Hepatocyte (in vitro differentiated cells): ENCODE measurements at regions not wholly inside any gene's neighbourhood (a gene's known extent, or its start where the extent isn't known, plus 50 kb on each side); places are given as distances from the start of the nearest gene placed in this dataset.

ENCODE experiments used
- DNase-seq: peaks from one replicate; pipeline ENCODE4 v3.0.0-alpha.2; 2016; ENCODE audit warnings: low spot score
- H2AFZ ChIP-seq: fragments of 200-600 bp; sonication (generic); 2 replicates; pipeline ENCODE4 v1.6.0; 2016; ENCODE audit warnings: antibody characterized with exemption, mild to moderate bottlenecking
- H3K27ac ChIP-seq: fragments of 200-600 bp; sonication (generic); 2 replicates; pipeline ENCODE4 v1.5.1; 2016; ENCODE audit warnings: mild to moderate bottlenecking
- H3K27me3 ChIP-seq: fragments of 200-600 bp; sonication (generic); 2 replicates; pipeline ENCODE4 v1.6.1; 2016
- H3K36me3 ChIP-seq: fragments of 200-600 bp; sonication (generic); replicated peaks from 2 replicates; pipeline ENCODE4 v1.5.1; 2016; ENCODE audit warnings: low read depth; ENCODE audit not compliant: insufficient read depth
- H3K4me1 ChIP-seq: fragments of 200-600 bp; sonication (generic); 2 replicates; pipeline ENCODE4 v1.5.1; 2016; ENCODE audit warnings: mild to moderate bottlenecking, moderate library complexity; ENCODE audit not compliant: insufficient read depth
- H3K4me2 ChIP-seq: fragments of 200-600 bp; sonication (generic); 2 replicates; pipeline ENCODE4 v1.6.0; 2016
- H3K4me3 ChIP-seq: fragments of 200-600 bp; sonication (generic); 2 replicates; pipeline ENCODE4 v1.5.1; 2016; ENCODE audit warnings: mild to moderate bottlenecking
- H3K79me2 ChIP-seq: fragments of 200-600 bp; sonication (generic); 2 replicates; pipeline ENCODE4 v1.6.0; 2017; ENCODE audit warnings: mild to moderate bottlenecking
- H3K9me2 ChIP-seq: fragments of 200-600 bp; sonication (generic); replicated peaks from 2 replicates; pipeline ENCODE4 v1.6.0; 2017; ENCODE audit warnings: mild to moderate bottlenecking; ENCODE audit not compliant: insufficient read depth
- H3K9me3 ChIP-seq: fragments of 200-600 bp; sonication (generic); 2 replicates; pipeline ENCODE4 v1.5.1; 2016; ENCODE audit warnings: low read depth, mild to moderate bottlenecking
- H4K20me1 ChIP-seq: fragments of 200-600 bp; sonication (generic); 2 replicates; pipeline ENCODE4 v1.6.0; 2016; ENCODE audit warnings: mild to moderate bottlenecking; ENCODE audit not compliant: insufficient read depth, poor library complexity, severe bottlenecking
- EZH2 ChIP-seq: fragments of 200-600 bp; sonication (generic); IDR thresholded peaks from 2 replicates; pipeline ENCODE4 v1.6.1; 2016; ENCODE audit warnings: antibody characterized with exemption, mild to moderate bottlenecking, borderline replicate concordance
- EZH2phosphoT487 ChIP-seq: fragments of 200-600 bp; sonication (generic); IDR thresholded peaks from one replicate; pipeline ENCODE4 v1.6.1; 2018; ENCODE audit warnings: antibody characterized with exemption, mild to moderate bottlenecking, low read depth, moderate library complexity; ENCODE audit not compliant: unreplicated experiment, severe bottlenecking
- WGBS: methylation state at CpG from one replicate; pipeline ENCODE4 v1.1.6; 2016; ENCODE audit warnings: low lambda C conversion rate; ENCODE audit errors: missing lambda C conversion rate; 5-methylcytosine and 5-hydroxymethylcytosine counted together
- TF ChIP-seq, protein P1 (sequence below): fragments of 200-600 bp; sonication (generic); IDR thresholded peaks from 2 replicates; pipeline ENCODE4 v1.5.1; 2016; ENCODE audit warnings: antibody characterized with exemption, mild to moderate bottlenecking; ENCODE audit not compliant: poor library complexity

- Histone ChIP-seq H3K4me2 (no peak overlapping the region), H2AFZ (no peak overlapping the region)
- 67% methylated on average over 9 of the region's 10 CpGs for WGBS
Observed at GRCh38 chrX:69307756-69308155, 142.5 kb upstream of the PJA1 start.

DNA sequence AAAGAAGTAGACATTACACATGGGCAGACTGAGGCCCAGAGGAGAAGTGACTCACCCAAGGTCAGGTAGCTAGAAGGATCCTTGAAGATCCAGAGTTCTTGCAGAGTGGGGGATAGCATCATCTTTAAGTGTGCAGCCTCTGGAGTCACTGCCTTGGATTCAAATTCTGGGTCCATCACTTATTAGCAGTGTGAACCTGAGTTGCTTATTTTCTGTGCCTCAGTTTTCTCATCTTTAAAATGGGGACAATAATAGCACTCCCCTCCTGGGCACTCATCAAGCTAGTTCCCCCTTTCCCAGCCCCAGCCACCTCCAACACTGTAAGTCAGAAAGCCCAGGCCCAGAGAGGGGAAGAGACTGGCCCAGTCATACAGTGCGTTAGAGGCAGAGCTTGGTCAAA lies 141.8 kb upstream of the PJA1 start:
- Histone ChIP-seq H3K9me3 (no peaks in the 10 kb centered on the region), H3K36me3 (no peaks in the 10 kb centered on the region), H3K4me1 (peaks cover 10% of the 10 kb centered on the region), H3K9me2 (no peaks in the 10 kb centered on the region), H2AFZ (no peak overlapping the region), H3K4me3 (no peak overlapping the region), H3K4me2 (no peak overlapping the region), H3K27ac (no peak overlapping the region), H3K79me2 (no peaks in the 10 kb centered on the region), H3K27me3 (no peaks in the 10 kb centered on the region), H4K20me1 (no peaks in the 10 kb centered on the region)
- DNase-seq, result no peak
- no peak for TF ChIP-seq EZH2
- TF ChIP-seq EZH2phosphoT487, result no peak
- TF ChIP-seq, protein P1, sequence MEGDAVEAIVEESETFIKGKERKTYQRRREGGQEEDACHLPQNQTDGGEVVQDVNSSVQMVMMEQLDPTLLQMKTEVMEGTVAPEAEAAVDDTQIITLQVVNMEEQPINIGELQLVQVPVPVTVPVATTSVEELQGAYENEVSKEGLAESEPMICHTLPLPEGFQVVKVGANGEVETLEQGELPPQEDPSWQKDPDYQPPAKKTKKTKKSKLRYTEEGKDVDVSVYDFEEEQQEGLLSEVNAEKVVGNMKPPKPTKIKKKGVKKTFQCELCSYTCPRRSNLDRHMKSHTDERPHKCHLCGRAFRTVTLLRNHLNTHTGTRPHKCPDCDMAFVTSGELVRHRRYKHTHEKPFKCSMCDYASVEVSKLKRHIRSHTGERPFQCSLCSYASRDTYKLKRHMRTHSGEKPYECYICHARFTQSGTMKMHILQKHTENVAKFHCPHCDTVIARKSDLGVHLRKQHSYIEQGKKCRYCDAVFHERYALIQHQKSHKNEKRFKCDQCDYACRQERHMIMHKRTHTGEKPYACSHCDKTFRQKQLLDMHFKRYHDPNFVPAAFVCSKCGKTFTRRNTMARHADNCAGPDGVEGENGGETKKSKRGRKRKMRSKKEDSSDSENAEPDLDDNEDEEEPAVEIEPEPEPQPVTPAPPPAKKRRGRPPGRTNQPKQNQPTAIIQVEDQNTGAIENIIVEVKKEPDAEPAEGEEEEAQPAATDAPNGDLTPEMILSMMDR, result no peak
- WGBS, result 72% methylated on average over 1 of the region's 1 CpG

More at GRCh38 chrX:69307756-69308155, 142.5 kb upstream of the PJA1 start:
- no peak for DNase-seq
- Histone ChIP-seq H4K20me1 (no peaks in the 10 kb centered on the region), H3K4me3 (no peak overlapping the region), H3K9me2 (no peaks in the 10 kb centered on the region), H3K4me1 (peaks cover 10% of the 10 kb centered on the region), H3K36me3 (no peaks in the 10 kb centered on the region), H3K9me3 (no peaks in the 10 kb centered on the region), H3K79me2 (no peaks in the 10 kb centered on the region), H3K27ac (no peak overlapping the region), H3K27me3 (no peaks in the 10 kb centered on the region)
- TF ChIP-seq EZH2 (no peak), EZH2phosphoT487 (no peak)
- TF ChIP-seq, protein P1, result no peak

GRCh38 chrX:69306063-69306404 lies 140.8 kb upstream of the PJA1 start:
- H3K9me2 ChIP-seq, result no peaks in the 10 kb centered on the region
- TF ChIP-seq EZH2phosphoT487 (no peak), EZH2 (no peak)
- TF ChIP-seq, protein P1, result no peak
- H2AFZ ChIP-seq, result no peak overlapping the region
- H3K79me2 ChIP-seq, result no peaks in the 10 kb centered on the region
- no peaks in the 10 kb centered on the region for H3K36me3 ChIP-seq
- peaks cover 10% of the 10 kb centered on the region for H3K4me1 ChIP-seq
- H4K20me1 ChIP-seq, result no peaks in the 10 kb centered on the region
- H3K4me2 ChIP-seq, result no peak overlapping the region
- WGBS, result 66% methylated on average over 7 of the region's 7 CpGs
- H3K27ac ChIP-seq, result no peak overlapping the region
- DNase-seq, result no peak
- no peak overlapping the region for H3K4me3 ChIP-seq
- H3K27me3 ChIP-seq, result no peaks in the 10 kb centered on the region
- H3K9me3 ChIP-seq, result no peaks in the 10 kb centered on the region
